ENCODE measurements at regions not wholly inside any gene's neighbourhood (a gene's known extent, or its start where the extent isn't known, plus 50 kb on each side); places are given as distances from the start of the nearest gene placed in this dataset.

DNA sequence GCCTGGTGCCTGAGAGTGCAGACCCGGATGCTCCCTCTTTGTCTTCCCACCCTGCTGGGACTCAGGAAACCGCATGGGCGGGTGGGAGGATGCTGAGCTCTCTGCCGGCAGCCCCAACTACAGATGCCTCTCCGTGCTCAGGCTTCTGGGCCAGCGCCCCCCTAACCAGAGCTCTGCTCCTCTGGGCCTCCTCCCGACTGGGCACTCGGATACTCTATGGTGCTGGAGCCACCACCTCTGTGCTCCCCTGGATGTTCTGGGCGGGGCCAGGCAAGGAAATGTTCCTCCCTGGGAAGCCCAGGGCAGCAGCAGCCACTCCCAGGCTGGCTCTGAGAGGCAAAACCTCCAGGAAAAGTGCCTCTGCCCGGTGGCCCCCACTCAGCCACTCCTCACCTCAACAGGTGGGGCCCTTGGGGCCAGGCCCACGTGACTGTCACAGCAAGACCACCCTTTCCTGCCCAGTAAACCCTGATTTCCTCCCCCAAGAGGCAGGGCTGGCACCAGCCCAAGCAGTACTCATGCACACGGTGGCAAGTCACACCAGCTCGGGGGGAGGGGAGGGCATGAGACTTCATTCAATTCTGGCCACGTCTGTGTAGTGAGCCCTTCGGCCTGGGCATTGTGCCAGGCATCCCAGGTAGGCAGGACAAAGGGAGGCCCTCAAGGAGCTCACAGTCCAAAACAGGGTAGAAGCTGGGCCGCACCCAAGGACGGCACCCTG is 54.7 kb upstream of the TCF20 start:
- TF ChIP-seq, protein P1, sequence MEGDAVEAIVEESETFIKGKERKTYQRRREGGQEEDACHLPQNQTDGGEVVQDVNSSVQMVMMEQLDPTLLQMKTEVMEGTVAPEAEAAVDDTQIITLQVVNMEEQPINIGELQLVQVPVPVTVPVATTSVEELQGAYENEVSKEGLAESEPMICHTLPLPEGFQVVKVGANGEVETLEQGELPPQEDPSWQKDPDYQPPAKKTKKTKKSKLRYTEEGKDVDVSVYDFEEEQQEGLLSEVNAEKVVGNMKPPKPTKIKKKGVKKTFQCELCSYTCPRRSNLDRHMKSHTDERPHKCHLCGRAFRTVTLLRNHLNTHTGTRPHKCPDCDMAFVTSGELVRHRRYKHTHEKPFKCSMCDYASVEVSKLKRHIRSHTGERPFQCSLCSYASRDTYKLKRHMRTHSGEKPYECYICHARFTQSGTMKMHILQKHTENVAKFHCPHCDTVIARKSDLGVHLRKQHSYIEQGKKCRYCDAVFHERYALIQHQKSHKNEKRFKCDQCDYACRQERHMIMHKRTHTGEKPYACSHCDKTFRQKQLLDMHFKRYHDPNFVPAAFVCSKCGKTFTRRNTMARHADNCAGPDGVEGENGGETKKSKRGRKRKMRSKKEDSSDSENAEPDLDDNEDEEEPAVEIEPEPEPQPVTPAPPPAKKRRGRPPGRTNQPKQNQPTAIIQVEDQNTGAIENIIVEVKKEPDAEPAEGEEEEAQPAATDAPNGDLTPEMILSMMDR (IDR thresholded peaks at IDR 0.05; ENCODE audit: low read depth, low read length): no peak
- TF ChIP-seq POLR2A (IDR thresholded peaks at IDR 0.05; ENCODE audit: extremely low read depth, insufficient read length): no peak
